Hepatocyte (in vitro differentiated cells): ENCODE measurements at regions not wholly inside any gene's neighbourhood (a gene's known extent, or its start where the extent isn't known, plus 50 kb on each side); places are given as distances from the start of the nearest gene placed in this dataset.

Experiments
- EZH2 ChIP-seq: fragments of 200-600 bp; sonication (generic); IDR thresholded peaks from 2 replicates; pipeline ENCODE4 v1.6.1; 2016; ENCODE audit warnings: antibody characterized with exemption, mild to moderate bottlenecking, borderline replicate concordance
- TF ChIP-seq, protein P1 (sequence below): fragments of 200-600 bp; sonication (generic); IDR thresholded peaks from 2 replicates; pipeline ENCODE4 v1.5.1; 2016; ENCODE audit warnings: antibody characterized with exemption, mild to moderate bottlenecking; ENCODE audit not compliant: poor library complexity

DNA sequence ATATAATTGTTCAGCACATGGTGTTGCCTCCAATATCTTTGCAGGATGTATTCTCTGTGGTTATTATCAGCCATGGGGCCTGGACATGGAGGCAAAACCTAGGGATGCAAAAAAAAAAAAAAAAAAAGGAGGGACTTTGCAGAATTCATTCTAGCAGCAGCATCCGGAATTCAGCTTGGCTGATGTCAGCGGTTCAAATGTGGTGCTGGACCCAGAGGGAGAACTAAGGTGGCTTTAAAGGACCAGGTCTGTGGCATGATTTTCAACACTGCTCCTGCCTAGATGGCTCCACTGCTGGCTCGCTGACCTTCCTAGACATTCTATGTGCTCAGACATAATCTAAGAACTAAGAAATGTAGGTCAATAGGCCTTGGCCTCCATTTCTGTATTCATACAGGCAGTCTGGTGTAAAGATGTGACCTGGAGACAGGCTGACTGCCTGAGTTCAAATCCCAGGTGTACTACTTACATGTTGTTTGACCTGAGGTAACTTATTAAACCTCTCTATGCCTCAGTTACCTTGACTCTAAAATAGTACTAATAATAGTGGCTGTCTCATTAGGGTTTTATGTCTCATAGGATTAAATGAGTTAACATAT is 108.6 kb downstream of the PPM1A start:
- TF ChIP-seq, protein P1, sequence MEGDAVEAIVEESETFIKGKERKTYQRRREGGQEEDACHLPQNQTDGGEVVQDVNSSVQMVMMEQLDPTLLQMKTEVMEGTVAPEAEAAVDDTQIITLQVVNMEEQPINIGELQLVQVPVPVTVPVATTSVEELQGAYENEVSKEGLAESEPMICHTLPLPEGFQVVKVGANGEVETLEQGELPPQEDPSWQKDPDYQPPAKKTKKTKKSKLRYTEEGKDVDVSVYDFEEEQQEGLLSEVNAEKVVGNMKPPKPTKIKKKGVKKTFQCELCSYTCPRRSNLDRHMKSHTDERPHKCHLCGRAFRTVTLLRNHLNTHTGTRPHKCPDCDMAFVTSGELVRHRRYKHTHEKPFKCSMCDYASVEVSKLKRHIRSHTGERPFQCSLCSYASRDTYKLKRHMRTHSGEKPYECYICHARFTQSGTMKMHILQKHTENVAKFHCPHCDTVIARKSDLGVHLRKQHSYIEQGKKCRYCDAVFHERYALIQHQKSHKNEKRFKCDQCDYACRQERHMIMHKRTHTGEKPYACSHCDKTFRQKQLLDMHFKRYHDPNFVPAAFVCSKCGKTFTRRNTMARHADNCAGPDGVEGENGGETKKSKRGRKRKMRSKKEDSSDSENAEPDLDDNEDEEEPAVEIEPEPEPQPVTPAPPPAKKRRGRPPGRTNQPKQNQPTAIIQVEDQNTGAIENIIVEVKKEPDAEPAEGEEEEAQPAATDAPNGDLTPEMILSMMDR, result no peak
- no peak for TF ChIP-seq EZH2
